OCI-LY1 (cell line): ENCODE measurements at regions not wholly inside any gene's neighbourhood (a gene's known extent, or its start where the extent isn't known, plus 50 kb on each side); places are given as distances from the start of the nearest gene placed in this dataset.

Experiments used
- H2AFZ ChIP-seq: fragments of 200-600 bp; sonication (generic), shearing (Covaris generic); 2 replicates; pipeline ENCODE4 v1.6.0; 2014; ENCODE audit warnings: antibody characterized with exemption, mild to moderate bottlenecking, low read length
- H3F3A ChIP-seq: fragments of 200-600 bp; sonication (generic), shearing (Covaris generic); 2 replicates; pipeline ENCODE4 v1.6.0; 2014; ENCODE audit warnings: mild to moderate bottlenecking, antibody characterized with exemption, low read length, moderate library complexity; ENCODE audit not compliant: insufficient read depth
- H3K27ac ChIP-seq: fragments of 200-600 bp; sonication (generic); 2 replicates; pipeline ENCODE4 v1.5.1; 2014; ENCODE audit warnings: low read length, mixed run types, mild to moderate bottlenecking, low read depth; ENCODE audit not compliant: poor library complexity, severe bottlenecking
- H3K27me3 ChIP-seq: fragments of 200-600 bp; sonication (generic); 2 replicates; pipeline ENCODE4 v1.6.0; 2014; ENCODE audit warnings: antibody characterized with exemption, mild to moderate bottlenecking, low read length, moderate library complexity; ENCODE audit not compliant: insufficient read depth
- H3K36me3 ChIP-seq: fragments of 200-600 bp; sonication (generic); 2 replicates; pipeline ENCODE4 v1.6.1; 2014; ENCODE audit warnings: mild to moderate bottlenecking, antibody characterized with exemption, low read length, moderate library complexity, mixed read lengths; ENCODE audit not compliant: insufficient read depth
- H3K4me1 ChIP-seq: fragments of 200-600 bp; sonication (generic); 2 replicates; pipeline ENCODE4 v1.5.1; 2014; ENCODE audit warnings: mild to moderate bottlenecking, low read length, moderate library complexity; ENCODE audit not compliant: insufficient read depth, severe bottlenecking
- H3K4me2 ChIP-seq: fragments of 200-600 bp; sonication (generic), shearing (Covaris generic); 2 replicates; pipeline ENCODE4 v1.6.1; 2014; ENCODE audit warnings: low read length
- H3K4me3 ChIP-seq: fragments of 200-600 bp; sonication (generic); 2 replicates; pipeline ENCODE4 v1.5.1; 2014; ENCODE audit warnings: low read length, low read depth, mild to moderate bottlenecking, mixed read lengths; ENCODE audit not compliant: poor library complexity, severe bottlenecking
- H3K79me2 ChIP-seq: fragments of 200-600 bp; shearing (Covaris generic); 2 replicates; pipeline ENCODE4 v1.6.1; 2016; ENCODE audit warnings: mixed run types, low read length, mixed read lengths; ENCODE audit not compliant: insufficient read depth
- H3K9ac ChIP-seq: fragments of 200-600 bp; sonication (generic), shearing (Covaris generic); 2 replicates; pipeline ENCODE4 v1.6.1; 2014; ENCODE audit warnings: mild to moderate bottlenecking, low read length, mixed read lengths
- H3K9me2 ChIP-seq: fragments of 200-600 bp; sonication (generic), shearing (Covaris generic); 2 replicates; pipeline ENCODE4 v1.6.1; 2014; ENCODE audit warnings: low read depth, mild to moderate bottlenecking, low read length, mixed read lengths
- H3K9me3 ChIP-seq: fragments of 200-600 bp; shearing (Covaris generic); 2 replicates; pipeline ENCODE4 v1.6.1; 2014; ENCODE audit warnings: low read length, mixed read lengths
- H4K20me1 ChIP-seq: fragments of 200-600 bp; sonication (generic), shearing (Covaris generic); 2 replicates; pipeline ENCODE4 v1.6.0; 2016; ENCODE audit warnings: mild to moderate bottlenecking, low read length; ENCODE audit not compliant: insufficient read depth
- EZH2 ChIP-seq: fragments of 200-600 bp; sonication (generic), shearing (Covaris generic); IDR thresholded peaks from 2 replicates; pipeline ENCODE4 v1.8.0; 2017; ENCODE audit warnings: borderline replicate concordance, mixed run types, mild to moderate bottlenecking, antibody characterized with exemption, low read length, moderate library complexity, mixed read lengths
- TF ChIP-seq, protein P1 (sequence below): fragments of 200-600 bp; sonication (generic), shearing (Covaris generic); IDR thresholded peaks from 2 replicates; pipeline ENCODE4 v1.5.1; 2017; ENCODE audit warnings: mild to moderate bottlenecking, antibody characterized with exemption, low read length, moderate library complexity, mixed read lengths

DNA sequence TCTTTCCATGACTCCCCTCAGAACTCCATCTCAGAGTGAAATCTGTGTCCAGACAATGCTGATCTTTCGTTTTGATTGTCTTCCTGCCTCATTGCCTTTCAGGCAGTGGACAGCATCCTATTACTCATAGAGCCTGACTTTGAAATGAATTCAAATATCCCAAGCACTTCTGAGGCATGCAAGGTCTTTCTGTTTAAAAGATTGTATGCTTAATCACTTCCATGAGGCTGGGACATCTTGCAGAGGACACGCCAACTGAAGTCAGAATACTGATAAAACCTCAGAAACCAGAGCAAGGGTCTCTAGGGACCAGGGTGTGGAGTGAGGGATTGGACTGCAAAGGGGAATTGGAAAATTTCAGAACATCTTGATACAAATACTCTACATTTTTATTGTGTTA is 836.5 kb upstream of the ID2 start:
- H2AFZ ChIP-seq = no peak overlapping the region
- no peaks in the 10 kb centered on the region for H3K4me1 ChIP-seq
- H3K9ac ChIP-seq = no peak overlapping the region
- no peak overlapping the region for H3K4me3 ChIP-seq
- no peaks in the 10 kb centered on the region for H3K27me3 ChIP-seq
- TF ChIP-seq, protein P1, sequence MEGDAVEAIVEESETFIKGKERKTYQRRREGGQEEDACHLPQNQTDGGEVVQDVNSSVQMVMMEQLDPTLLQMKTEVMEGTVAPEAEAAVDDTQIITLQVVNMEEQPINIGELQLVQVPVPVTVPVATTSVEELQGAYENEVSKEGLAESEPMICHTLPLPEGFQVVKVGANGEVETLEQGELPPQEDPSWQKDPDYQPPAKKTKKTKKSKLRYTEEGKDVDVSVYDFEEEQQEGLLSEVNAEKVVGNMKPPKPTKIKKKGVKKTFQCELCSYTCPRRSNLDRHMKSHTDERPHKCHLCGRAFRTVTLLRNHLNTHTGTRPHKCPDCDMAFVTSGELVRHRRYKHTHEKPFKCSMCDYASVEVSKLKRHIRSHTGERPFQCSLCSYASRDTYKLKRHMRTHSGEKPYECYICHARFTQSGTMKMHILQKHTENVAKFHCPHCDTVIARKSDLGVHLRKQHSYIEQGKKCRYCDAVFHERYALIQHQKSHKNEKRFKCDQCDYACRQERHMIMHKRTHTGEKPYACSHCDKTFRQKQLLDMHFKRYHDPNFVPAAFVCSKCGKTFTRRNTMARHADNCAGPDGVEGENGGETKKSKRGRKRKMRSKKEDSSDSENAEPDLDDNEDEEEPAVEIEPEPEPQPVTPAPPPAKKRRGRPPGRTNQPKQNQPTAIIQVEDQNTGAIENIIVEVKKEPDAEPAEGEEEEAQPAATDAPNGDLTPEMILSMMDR = no peak
- TF ChIP-seq EZH2 = no peak
- H3F3A ChIP-seq = no peaks in the 10 kb centered on the region
- no peak overlapping the region for H3K4me2 ChIP-seq
- no peaks in the 10 kb centered on the region for H3K9me3 ChIP-seq
- H3K27ac ChIP-seq = no peak overlapping the region
- H3K9me2 ChIP-seq = no peaks in the 10 kb centered on the region
- H3K79me2 ChIP-seq = no peaks in the 10 kb centered on the region
- H4K20me1 ChIP-seq = no peaks in the 10 kb centered on the region
- H3K36me3 ChIP-seq = no peaks in the 10 kb centered on the region

DNA sequence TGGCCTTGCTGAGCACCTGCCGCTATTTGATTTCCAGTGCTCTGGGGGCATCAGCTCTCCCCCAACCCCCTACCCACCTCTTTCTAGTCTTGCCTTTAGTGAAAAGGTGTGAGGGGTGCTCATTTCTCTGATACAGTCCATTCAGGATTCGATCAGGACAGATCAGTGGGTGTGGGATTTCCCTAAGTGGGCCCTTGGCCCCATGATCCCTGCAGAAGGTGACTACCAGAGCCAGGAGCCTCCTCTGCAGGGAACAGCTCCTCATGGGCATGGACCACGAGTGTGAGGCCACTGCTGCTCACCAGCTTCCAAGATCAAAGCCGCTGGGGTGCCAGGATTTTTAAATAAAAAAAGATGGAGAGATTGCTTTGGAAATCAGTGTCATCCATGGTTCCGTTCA is 835.2 kb upstream of the ID2 start:
- Histone ChIP-seq H3K27ac (no peak overlapping the region), H3K4me1 (no peaks in the 10 kb centered on the region), H3K9me3 (no peaks in the 10 kb centered on the region), H2AFZ (no peak overlapping the region), H3K27me3 (no peaks in the 10 kb centered on the region), H3K36me3 (no peaks in the 10 kb centered on the region), H3K4me2 (no peak overlapping the region), H3K79me2 (no peaks in the 10 kb centered on the region), H3K9ac (no peak overlapping the region), H3F3A (no peaks in the 10 kb centered on the region), H3K9me2 (no peaks in the 10 kb centered on the region), H3K4me3 (no peak overlapping the region), H4K20me1 (no peaks in the 10 kb centered on the region)
- TF ChIP-seq, protein P1 = no peak
- TF ChIP-seq EZH2 = no peak

DNA sequence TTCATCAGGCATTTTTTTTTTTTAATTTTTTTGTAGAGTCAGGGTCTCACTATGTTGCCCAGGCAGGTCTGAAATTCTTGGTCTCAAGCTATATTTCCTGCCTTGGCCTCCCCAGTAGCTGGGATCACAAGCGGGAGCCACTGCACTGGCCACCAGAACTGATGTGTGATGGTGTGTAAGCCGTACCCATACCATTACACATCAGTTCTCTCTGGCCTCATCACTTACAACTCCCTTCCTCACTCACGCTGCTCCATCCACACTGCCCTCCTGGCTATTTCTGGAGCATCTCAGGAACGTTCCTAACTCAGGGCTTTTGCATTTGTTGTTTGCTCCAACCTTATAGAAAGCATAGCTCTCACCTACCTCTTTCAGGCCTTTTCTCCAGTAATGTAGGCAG is 834.5 kb upstream of the ID2 start:
- no peaks in the 10 kb centered on the region for H3K79me2 ChIP-seq
- H3K4me2 ChIP-seq = no peak overlapping the region
- H3K36me3 ChIP-seq = no peaks in the 10 kb centered on the region
- H3K9ac ChIP-seq = no peak overlapping the region
- no peaks in the 10 kb centered on the region for H3K9me3 ChIP-seq
- H3F3A ChIP-seq = no peaks in the 10 kb centered on the region
- H2AFZ ChIP-seq = no peak overlapping the region
- H4K20me1 ChIP-seq = no peaks in the 10 kb centered on the region
- H3K4me3 ChIP-seq = no peak overlapping the region
- TF ChIP-seq, protein P1 = no peak
- TF ChIP-seq EZH2 = no peak
- H3K27ac ChIP-seq = no peak overlapping the region
- no peaks in the 10 kb centered on the region for H3K9me2 ChIP-seq
- H3K4me1 ChIP-seq = no peaks in the 10 kb centered on the region
- H3K27me3 ChIP-seq = no peaks in the 10 kb centered on the region
